GM18951 (cell line): ENCODE measurements at regions not wholly inside any gene's neighbourhood (a gene's known extent, or its start where the extent isn't known, plus 50 kb on each side); places are given as distances from the start of the nearest gene placed in this dataset.

Experiments used
- POLR2A ChIP-seq: IDR thresholded peaks from 4 replicates; pipeline ENCODE4 v1.6.1; 2011; ENCODE audit warnings: mild to moderate bottlenecking; ENCODE audit not compliant: insufficient read length, insufficient read depth; ENCODE audit errors: extremely low read depth
- in situ Hi-C: fragments of 300-500 bp; cut with MboI; formaldehyde crosslinking; loops from one replicate; pipeline ENCODE4 v1.12.0; 2022; ENCODE audit warnings: low sequenced_read_pairs, mixed read lengths, inconsistent platforms; ENCODE audit not compliant: unreplicated experiment

DNA sequence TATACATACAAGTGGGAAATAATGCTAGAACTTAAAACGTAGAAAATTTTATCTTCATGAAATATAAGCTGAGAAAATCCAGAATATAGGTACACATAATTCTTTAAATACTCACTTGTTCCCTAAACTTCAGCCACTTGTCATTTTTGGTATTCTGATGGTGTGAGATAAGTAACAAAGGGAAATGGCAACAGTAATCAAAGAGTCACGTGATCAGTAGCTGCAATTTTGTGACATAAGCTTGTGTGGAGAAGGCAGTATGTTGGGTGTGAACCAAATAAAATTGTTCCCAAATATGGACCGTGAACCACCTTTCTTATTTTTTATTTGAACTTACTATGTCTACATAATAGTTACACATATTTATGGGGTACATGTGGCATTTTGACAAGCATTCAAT, 650.3 kb upstream of the ADARB2 start:
- TF ChIP-seq POLR2A = no peak
- in situ Hi-C loops = no loop called here

DNA sequence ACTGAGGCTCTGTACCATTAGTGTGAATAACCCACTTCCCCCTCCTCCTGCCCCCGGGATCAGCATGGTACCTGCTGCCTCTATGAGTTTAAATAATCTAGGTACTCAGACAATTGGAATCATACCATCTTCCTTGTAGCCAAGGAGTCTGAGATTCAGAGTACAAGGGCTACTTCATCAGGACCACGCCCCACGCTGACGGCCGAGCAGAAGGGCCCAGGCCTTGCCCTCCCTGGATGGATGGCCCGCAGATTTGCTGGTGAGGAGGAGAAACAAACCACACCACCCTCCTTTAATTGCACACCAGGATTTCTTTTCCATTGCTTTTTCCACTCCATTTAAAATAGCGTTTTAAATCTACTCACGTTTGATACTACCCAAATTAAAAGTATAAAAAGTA, 649.9 kb upstream of the ADARB2 start:
- in situ Hi-C loops = no loop called here
- no peak for TF ChIP-seq POLR2A

- no peak for TF ChIP-seq POLR2A
- in situ Hi-C loops = no loop called here
These were observed 642.9 kb upstream of the ADARB2 start for GRCh38 chr10:2380218-2380617.

- in situ Hi-C loops = no loop called here
- TF ChIP-seq POLR2A = no peak
These were observed 629.8 kb upstream of the ADARB2 start for GRCh38 chr10:2367083-2367482.

DNA sequence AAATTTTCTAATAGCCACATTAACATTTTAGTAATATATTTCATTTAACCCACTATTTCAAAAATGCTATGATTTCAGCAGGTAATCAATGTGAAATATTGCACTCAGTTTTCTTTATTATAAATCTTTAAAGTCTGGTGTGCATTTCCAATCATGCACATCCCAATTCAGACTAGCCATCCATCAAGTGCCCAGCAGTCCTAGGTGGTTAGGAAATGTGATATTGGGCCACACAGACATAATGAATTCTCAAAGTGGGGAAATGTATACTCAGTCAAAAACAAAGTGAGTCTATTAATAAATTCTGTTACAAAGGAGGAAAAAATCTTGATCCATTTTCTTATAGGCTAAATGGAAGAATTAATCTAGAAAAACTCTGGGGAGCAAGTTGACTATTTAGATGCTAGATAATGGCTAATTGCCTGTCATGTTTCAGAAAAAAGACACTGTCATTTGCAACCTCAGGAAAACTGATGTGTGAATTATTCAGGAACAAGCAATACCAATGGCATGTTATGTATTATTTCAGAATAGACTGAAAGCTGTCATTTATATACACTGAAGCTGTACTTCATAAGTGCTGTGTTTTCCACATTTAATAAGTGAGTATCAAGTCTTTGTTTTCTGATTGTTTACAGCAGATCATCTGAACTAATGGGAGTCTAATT, 629.1 kb upstream of the ADARB2 start:
- in situ Hi-C loops = no loop called here

DNA sequence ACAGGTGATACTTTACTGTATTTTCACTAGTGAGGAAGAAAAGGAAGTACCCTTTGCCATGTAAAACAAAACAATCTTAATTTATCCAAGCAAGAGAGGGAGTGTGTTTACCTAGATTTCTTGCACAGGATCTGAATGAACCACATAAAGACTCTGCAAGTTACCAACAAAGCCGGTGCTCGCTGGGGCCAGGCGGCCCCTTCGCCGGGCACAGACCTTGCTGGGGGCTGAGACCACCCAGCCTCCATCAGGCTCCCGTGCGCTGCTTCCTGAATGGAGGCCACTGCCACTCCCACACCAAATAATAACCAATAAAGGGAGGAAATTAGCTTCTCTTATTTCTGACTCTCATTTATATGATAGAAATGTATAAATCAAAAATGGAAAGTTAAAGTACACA, 625.0 kb upstream of the ADARB2 start:
- no peak for TF ChIP-seq POLR2A
- in situ Hi-C loops = no loop called here

More for the DNA sequence above, 629.1 kb upstream of the ADARB2 start:
- TF ChIP-seq POLR2A = no peak

- TF ChIP-seq POLR2A = no peak
- in situ Hi-C loops = no loop called here
These were observed 621.3 kb upstream of the ADARB2 start for GRCh38 chr10:2358586-2358985.

- no peak for TF ChIP-seq POLR2A
- in situ Hi-C loops = no loop called here
These were observed 619.3 kb upstream of the ADARB2 start for GRCh38 chr10:2356670-2357069.

DNA sequence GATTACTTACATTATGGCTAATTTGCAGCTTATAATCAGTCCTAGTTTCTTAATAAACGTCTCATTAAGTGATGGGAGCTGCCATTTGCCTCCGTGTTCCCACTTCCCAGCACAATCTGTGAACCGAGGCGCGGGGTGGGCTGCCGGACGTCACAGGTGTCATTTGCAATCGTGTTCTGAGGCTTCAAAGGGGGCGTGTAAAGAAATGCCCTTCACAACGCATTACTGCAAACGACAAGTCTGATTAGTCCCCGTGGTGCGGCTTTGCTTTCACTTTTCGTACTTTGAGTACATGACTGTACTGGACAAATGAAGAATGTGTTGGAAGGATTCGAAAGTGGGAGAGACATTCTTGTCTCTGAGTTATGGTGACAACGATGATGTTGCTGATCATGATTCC, 614.2 kb upstream of the ADARB2 start:
- no peak for TF ChIP-seq POLR2A
- in situ Hi-C loops = no loop called here

- TF ChIP-seq POLR2A = no peak
- in situ Hi-C loops = no loop called here
These were observed 604.9 kb upstream of the ADARB2 start for GRCh38 chr10:2342206-2342605.

- TF ChIP-seq POLR2A = no peak
- in situ Hi-C loops = no loop called here
These were observed 603.7 kb upstream of the ADARB2 start for GRCh38 chr10:2340831-2341647.

DNA sequence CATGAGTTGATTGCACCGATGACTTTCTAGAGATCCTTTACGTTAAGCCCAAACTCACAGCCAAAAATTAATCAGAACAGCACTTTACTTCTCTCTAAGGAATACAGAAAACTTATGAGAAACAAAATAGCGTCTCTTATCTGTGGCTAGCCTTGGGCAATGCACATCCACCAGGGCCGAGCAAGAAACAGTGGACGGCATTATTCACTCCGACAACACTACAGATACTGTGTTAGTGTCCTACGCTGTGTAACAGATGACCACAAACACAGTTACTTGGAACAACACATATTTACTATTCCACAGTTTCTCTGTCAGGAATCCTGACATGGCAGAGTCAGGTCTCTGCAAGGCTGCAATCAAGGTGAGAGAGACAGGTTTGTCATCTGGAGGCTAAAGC, 598.3 kb upstream of the ADARB2 start:
- TF ChIP-seq POLR2A = no peak
- in situ Hi-C loops = no loop called here

DNA sequence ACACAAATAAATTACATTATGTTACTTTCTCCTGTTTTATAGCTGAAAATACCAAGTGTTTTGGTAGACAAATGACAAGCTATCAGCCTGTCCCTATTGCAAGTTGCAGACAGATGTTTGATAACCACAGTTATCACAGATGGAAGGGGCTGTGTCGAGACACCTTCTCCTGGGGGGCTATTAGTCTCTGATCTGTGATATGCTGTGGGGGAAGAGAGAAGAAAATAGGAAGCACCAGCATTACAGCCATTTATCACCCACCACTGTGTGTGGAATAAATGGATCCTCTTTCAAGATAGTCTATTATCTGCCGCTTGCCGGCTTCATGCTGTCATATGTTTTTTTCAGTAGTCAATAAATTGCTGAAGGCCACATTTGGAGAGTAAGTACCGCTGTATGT, 597.2 kb upstream of the ADARB2 start:
- in situ Hi-C loops = no loop called here
- TF ChIP-seq POLR2A = no peak

- in situ Hi-C loops = no loop called here
- TF ChIP-seq POLR2A = no peak
These were observed 591.8 kb upstream of the ADARB2 start for GRCh38 chr10:2329082-2329481.
